RWPE1 (cell line): ENCODE measurements at regions not wholly inside any gene's neighbourhood (a gene's known extent, or its start where the extent isn't known, plus 50 kb on each side); places are given as distances from the start of the nearest gene placed in this dataset.
"Not testable (repeated sequence)": the region's sequence is repeated elsewhere in the genome, so short reads cannot be mapped to it uniquely, and the experiment has no call there.

Source experiments
- CTCF ChIA-PET: fragments of 350-600 bp; sonication (Branson Sonifier 250); formaldehyde crosslinking; extraction: SDS; loops from one replicate; lab custom pipeline; 2021; lab: Yijun Ruan, JAX
- POLR2A ChIA-PET: fragments of 400-600 bp; formaldehyde crosslinking; extraction: SDS; loops from one replicate; lab custom pipeline; 2020; ENCODE audit warnings: antibody characterized with exemption; ENCODE audit not compliant: low non-redundant PET; lab: Yijun Ruan, JAX
- DNase-seq: peaks from one replicate; pipeline ENCODE4 v3.0.0; 2012; ENCODE audit warnings: low spot score
- H3K27ac ChIP-seq: fragments of 450-650 bp; 2 replicates; pipeline ENCODE4 v1.5.1; 2017
- TF ChIP-seq, protein P1 (sequence below): fragments of 450-650 bp; conservative IDR thresholded peaks from 2 replicates; pipeline ENCODE4 v1.5.1; 2017; ENCODE audit warnings: low read depth, mild to moderate bottlenecking

DNA sequence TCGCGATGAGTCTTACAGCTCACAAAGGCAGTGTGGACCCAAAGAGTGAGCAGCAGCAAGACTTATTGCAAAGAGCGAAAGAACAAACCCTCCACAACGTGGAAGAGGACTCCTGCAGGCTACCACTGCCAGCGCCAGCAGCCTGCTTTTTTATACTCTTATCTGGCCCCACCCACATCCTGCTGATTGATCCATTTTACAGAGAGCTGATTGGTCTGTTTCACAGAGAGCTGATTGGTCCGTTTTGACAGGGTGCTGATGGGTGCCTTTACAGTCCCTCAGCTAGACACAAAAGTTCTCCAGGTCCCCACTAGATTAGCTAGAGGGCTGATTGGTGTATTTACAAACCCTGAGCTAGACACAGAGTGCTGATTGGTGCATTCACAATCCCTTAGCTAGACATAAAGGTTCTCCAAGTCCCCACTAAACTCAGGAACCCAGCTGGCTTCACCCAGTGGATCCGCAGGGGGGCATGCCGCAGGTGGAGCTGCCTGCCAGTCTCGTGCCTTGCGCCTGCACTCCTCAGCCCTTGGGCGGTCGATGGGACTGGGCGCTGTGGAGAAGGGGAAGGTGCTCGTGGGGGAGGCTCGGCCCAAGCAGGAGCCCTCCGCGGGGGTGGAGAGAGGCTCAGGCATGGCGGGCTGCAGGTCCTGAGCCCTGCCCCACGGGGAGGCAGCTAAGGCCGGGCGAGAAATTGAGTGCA, 75.7 kb downstream of the QDPR start:
- DNase-seq, POLR2A ChIA-PET, CTCF ChIA-PET, H3K27ac ChIP-seq: not testable (repeated sequence)

DNA sequence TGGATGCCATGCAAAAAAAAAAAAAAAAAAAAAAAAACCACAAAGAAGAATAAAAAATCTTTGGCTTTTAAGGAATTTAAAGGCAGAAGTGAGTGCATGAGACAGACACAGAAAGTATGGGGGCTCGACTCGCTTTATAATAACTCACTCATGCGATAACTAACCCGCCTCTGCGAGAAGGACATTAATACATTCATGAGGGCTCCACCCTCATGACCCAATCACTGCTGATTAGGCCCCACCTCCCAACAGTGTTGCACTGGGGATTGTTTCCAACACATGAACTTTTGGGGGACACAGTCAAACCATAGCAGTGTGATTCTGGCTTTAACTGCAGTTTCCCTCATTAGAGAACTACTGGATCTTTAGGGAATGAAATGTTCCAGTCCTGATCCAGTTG, 78.1 kb downstream of the QDPR start:
- ChIA-PET POLR2A (no interaction called here), CTCF (no interaction called here)
- TF ChIP-seq, protein P1, sequence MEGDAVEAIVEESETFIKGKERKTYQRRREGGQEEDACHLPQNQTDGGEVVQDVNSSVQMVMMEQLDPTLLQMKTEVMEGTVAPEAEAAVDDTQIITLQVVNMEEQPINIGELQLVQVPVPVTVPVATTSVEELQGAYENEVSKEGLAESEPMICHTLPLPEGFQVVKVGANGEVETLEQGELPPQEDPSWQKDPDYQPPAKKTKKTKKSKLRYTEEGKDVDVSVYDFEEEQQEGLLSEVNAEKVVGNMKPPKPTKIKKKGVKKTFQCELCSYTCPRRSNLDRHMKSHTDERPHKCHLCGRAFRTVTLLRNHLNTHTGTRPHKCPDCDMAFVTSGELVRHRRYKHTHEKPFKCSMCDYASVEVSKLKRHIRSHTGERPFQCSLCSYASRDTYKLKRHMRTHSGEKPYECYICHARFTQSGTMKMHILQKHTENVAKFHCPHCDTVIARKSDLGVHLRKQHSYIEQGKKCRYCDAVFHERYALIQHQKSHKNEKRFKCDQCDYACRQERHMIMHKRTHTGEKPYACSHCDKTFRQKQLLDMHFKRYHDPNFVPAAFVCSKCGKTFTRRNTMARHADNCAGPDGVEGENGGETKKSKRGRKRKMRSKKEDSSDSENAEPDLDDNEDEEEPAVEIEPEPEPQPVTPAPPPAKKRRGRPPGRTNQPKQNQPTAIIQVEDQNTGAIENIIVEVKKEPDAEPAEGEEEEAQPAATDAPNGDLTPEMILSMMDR: no peak
- no peak for DNase-seq
- H3K27ac ChIP-seq: no peak overlapping the region

GRCh38 chr4:17427991-17428390, 83.9 kb downstream of the QDPR start:
- ChIA-PET CTCF (interaction anchor here (0.7 kb wide), 1 partner anchor 189 kb away, joined by 3 read pairs; no protein-coding TSS in a partner anchor), POLR2A (no interaction called here)
- H3K27ac ChIP-seq: no peak overlapping the region
- TF ChIP-seq, protein P1: no peak
- no peak for DNase-seq

- TF ChIP-seq, protein P1: no peak
- no peak overlapping the region for H3K27ac ChIP-seq
- ChIA-PET POLR2A (no interaction called here), CTCF (no interaction called here)
- DNase-seq: no peak
Measured at GRCh38 chr4:17426222-17426621, 85.7 kb downstream of the QDPR start.

DNA sequence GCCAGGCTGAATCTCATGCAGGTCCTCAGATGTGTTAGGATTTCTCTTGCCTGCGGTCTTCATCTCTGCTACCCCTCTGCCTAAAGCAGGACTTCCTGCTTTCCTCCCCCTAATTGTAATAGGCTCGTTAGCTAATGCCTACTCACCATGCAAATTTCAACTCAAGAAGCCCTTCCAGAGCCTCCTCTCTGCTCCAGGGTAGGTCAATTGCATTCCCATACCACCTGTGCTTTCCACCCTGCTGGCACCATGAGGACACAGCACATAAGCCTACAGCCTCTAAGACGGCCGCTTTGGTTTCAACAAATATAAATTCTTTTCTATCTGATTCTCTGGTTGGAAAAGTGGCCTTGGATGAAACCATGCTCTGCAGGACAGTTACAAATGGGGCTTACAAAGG, 93.9 kb downstream of the QDPR start:
- H3K27ac ChIP-seq: no peak overlapping the region
- DNase-seq: no peak
- TF ChIP-seq, protein P1: no peak
- POLR2A ChIA-PET: no interaction called here
- CTCF ChIA-PET: no interaction called here

GRCh38 chr4:17414392-17414791, 97.5 kb downstream of the QDPR start:
- no peak for DNase-seq
- POLR2A ChIA-PET: no interaction called here
- H3K27ac ChIP-seq: no peak overlapping the region
- CTCF ChIA-PET: no interaction called here
- TF ChIP-seq, protein P1: no peak

- CTCF ChIA-PET: no interaction called here
- POLR2A ChIA-PET: no interaction called here
- TF ChIP-seq, protein P1: no peak
- no peak for DNase-seq
- H3K27ac ChIP-seq: no peak overlapping the region
Measured at GRCh38 chr4:17400686-17401085, 111.2 kb downstream of the QDPR start.
